Stomach (tissue), 4 donors: ENCODE measurements at regions not wholly inside any gene's neighbourhood (a gene's known extent, or its start where the extent isn't known, plus 50 kb on each side); places are given as distances from the start of the nearest gene placed in this dataset.

Experiments
- CTCF ChIP-seq, 7 experiments: fragments of 450-650 bp in 4 of 7; fragments of 200-600 bp in 3 of 7; sonication (generic) in 3 of 7; IDR thresholded peaks; one replicate each; pipeline ENCODE4 v1.5.1; 2016 to 2019; ENCODE audit warnings: antibody characterized with exemption in 7 of 7, control low read depth in 2 of 7, mild to moderate bottlenecking in 1 of 7
- POLR2A ChIP-seq, 4 donors: fragments of 450-650 bp; IDR thresholded peaks; one replicate each; pipeline ENCODE4 v1.6.1; 2016; ENCODE audit warnings: antibody characterized with exemption in 4 of 4, control low read depth in 2 of 4, mild to moderate bottlenecking in 1 of 4, moderate library complexity in 1 of 4
- POLR2AphosphoS5 ChIP-seq, 3 donors: sonication (generic); formaldehyde crosslinking; IDR thresholded peaks; one replicate each; pipeline ENCODE4 v1.6.1; 2016; ENCODE audit warnings: antibody characterized with exemption in 3 of 3

- TF ChIP-seq POLR2AphosphoS5 (IDR thresholded peaks at IDR 0.05) (no peak), CTCF (IDR thresholded peaks at IDR 0.05) (no peak), POLR2A (IDR thresholded peaks at IDR 0.05) (no peak)
Observed at GRCh38 chr6:85278466-85279035, 171.3 kb upstream of the NT5E start.
